Psoas muscle (tissue), 7 donors: ENCODE measurements at regions not wholly inside any gene's neighbourhood (a gene's known extent, or its start where the extent isn't known, plus 50 kb on each side); places are given as distances from the start of the nearest gene placed in this dataset.
"Not testable (repeated sequence)": the region's sequence is repeated elsewhere in the genome, so short reads cannot be mapped to it uniquely, and the experiment has no call there.

ENCODE experiments used
- ATAC-seq, 4 donors: fragments of 200-7000 bp; cut with Tn5 transposase; one replicate each; pipeline ENCODE4 v1.9.1; 2020; ENCODE audit warnings: moderate library complexity in 3 of 4, mild to moderate bottlenecking in 2 of 4
- DNase-seq, 2 donors: peaks; one replicate each; pipeline ENCODE4 v3.0.0-alpha.2; 2020
- H3K27ac ChIP-seq: fragments of 200-600 bp; one replicate; pipeline ENCODE4 v1.8.0; 2022
- H3K27me3 ChIP-seq, 3 donors: fragments of 200-600 bp in 1 of 3; one replicate each; pipeline versions ENCODE4 v1.6.1 to v1.8.0; 2013 to 2022; ENCODE audit warnings: low read length in 2 of 3, mild to moderate bottlenecking in 2 of 3, moderate library complexity in 1 of 3; ENCODE audit not compliant: insufficient read depth in 3 of 3
- H3K36me3 ChIP-seq, 2 donors: fragments of 200-600 bp in 1 of 2; one replicate each; pipeline versions ENCODE4 v1.6.1 to v1.8.0; 2013 to 2022; ENCODE audit warnings: low read depth in 1 of 2, mild to moderate bottlenecking in 1 of 2, moderate library complexity in 1 of 2; ENCODE audit not compliant: insufficient read depth in 1 of 2
- H3K4me1 ChIP-seq: fragments of 200-600 bp; one replicate; pipeline ENCODE4 v1.8.0; 2022
- H3K4me3 ChIP-seq: fragments of 200-600 bp; one replicate; pipeline ENCODE4 v1.8.0; 2022; ENCODE audit warnings: mild to moderate bottlenecking
- H3K9me3 ChIP-seq: fragments of 200-600 bp; one replicate; pipeline ENCODE4 v1.8.0; 2022
- CTCF ChIP-seq: fragments of 200-600 bp; IDR thresholded peaks from one replicate; pipeline ENCODE4 v1.8.0; 2022; ENCODE audit warnings: antibody characterized with exemption
- WGBS, 3 donors: extraction: QIAGEN DNeasy Blood & Tissue Kit; methylation state at CpG; one replicate each; pipeline versions ENCODE4 v1.1.6 to v1.1.7; 2013; 5-methylcytosine and 5-hydroxymethylcytosine counted together
- intact Hi-C, 2 donors: fragments of 100-400 bp; cut with DNase I; formaldehyde crosslinking; loops; one replicate each; pipeline versions ENCODE4 v1.11.0 to v1.14.2; 2022
- donor health status: healthy with polysubstance abuse.
- donor health status: DM: no; HTN: no; CAD: no; lungs with moderate emphysema.
- donor health status: Bipolar disorder and iron deficiency.
- donor health status: healthy.
- donor health status: DM: yes; HTN: yes; CAD: no.
- donor health status: DM: no; HTN: no; CAD: no.
- donor health status: DM: yes; HTN: yes; CAD: no.

DNA sequence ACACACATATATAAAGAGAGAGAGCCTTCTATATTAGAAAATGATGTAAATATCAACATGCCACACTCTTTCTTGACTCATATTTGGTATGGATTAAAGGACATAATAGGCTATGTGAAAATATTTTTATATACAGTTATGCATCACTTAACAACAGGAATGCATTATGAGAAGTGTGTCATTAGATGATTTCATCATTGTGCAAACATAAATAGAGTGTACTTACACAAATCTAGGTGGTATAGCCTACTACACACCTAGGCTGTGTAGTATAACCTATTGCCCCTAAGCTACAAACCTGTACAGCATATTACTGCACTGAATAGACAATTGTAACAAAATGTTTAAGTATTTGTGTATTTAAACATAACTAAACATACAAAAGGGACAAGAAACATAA lies 354.8 kb upstream of the CNTNAP5 start:
- no peaks in the 10 kb centered on the region for H3K36me3 ChIP-seq
- DNase-seq (no peak), ATAC-seq (no peak)
- no peak overlapping the region for H3K4me3 ChIP-seq
- H3K9me3 ChIP-seq, result no peaks in the 10 kb centered on the region
- H3K27me3 ChIP-seq, result no peaks in the 10 kb centered on the region
- H3K27ac ChIP-seq, result no peak overlapping the region
- intact Hi-C loops, result no loop called here
- no peak for TF ChIP-seq CTCF
- H3K4me1 ChIP-seq, result no peaks in the 10 kb centered on the region

DNA sequence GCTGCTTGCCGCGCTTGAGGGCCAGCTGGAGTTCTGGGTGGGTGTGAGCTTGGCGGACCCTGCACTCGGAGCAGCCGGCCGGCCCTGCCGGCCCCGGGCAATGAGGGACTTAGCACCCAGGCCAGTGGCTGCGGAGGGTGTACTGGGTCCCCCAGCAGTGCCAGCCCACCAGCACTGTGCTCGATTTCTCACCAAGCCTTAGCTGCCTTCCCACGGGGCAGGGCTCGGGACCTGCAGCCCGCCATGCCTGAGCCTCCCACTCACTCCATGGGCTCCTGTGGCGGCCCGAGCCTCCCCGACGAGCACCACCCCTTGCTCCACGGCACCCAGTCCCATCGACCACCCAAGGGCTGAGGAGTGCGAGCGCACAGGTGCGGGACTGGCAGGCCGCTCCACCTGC lies 341.3 kb upstream of the CNTNAP5 start:
- WGBS, 3 donors, result 95 to 98% (median 96%) methylated on average over 19 to 23 of the region's 23 CpGs
- intact Hi-C loops, H3K27me3 ChIP-seq, H3K27ac ChIP-seq, ATAC-seq, H3K9me3 ChIP-seq, H3K36me3 ChIP-seq, DNase-seq, H3K4me3 ChIP-seq, H3K4me1 ChIP-seq: not testable (repeated sequence)

GRCh38 chr2:123687064-123687463 lies 338.0 kb upstream of the CNTNAP5 start:
- WGBS, 3 donors, result 86 to 90% (median 89%) methylated on average over 11 of the region's 11 CpGs
- intact Hi-C loops, result no loop called here
- no peak for TF ChIP-seq CTCF
- no peaks in the 10 kb centered on the region for H3K36me3 ChIP-seq
- H3K4me3 ChIP-seq, result no peak overlapping the region
- ATAC-seq, result no peak
- H3K27ac ChIP-seq, result no peak overlapping the region
- no peaks in the 10 kb centered on the region for H3K4me1 ChIP-seq
- no peak for DNase-seq
- peaks cover 0 to 1% (median 0%) of the 10 kb centered on the region in 3 donors for H3K27me3 ChIP-seq
- H3K9me3 ChIP-seq, result no peaks in the 10 kb centered on the region

GRCh38 chr2:123688231-123688940 lies 336.7 kb upstream of the CNTNAP5 start:
- no peak overlapping the region for H3K4me3 ChIP-seq
- peaks cover 0 to 1% (median 0%) of the 10 kb centered on the region in 3 donors for H3K27me3 ChIP-seq
- no peaks in the 10 kb centered on the region for H3K4me1 ChIP-seq
- no peaks in the 10 kb centered on the region for H3K9me3 ChIP-seq
- DNase-seq, result no peak
- intact Hi-C loops, result no loop called here
- TF ChIP-seq CTCF, result no peak
- H3K36me3 ChIP-seq, result no peaks in the 10 kb centered on the region
- WGBS, 3 donors, result 65 to 68% (median 67%) methylated on average over 16 of the region's 16 CpGs
- ATAC-seq, result no peak
- H3K27ac ChIP-seq, result no peak overlapping the region

DNA sequence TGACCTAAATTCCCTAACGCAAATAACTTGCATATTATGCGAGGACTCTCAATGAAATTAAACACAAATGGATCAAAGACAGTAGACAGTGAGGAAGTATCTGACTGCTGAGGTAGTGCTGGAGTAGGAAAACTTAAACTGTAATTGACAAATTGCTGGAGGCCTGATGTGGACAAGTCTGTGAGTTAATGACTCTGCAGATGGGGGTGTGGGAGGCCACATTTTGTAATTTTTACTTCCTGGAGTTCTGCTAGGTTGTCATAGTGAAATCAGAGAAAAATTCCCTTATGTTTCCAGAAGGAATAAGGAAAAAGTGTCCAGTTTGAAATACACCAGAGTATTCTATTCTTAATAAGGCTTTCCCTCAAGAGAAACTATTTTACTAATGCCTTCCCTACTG lies 333.0 kb upstream of the CNTNAP5 start:
- intact Hi-C loops, result no loop called here
- ATAC-seq (no peak), DNase-seq (no peak)
- no peaks in the 10 kb centered on the region for H3K4me1 ChIP-seq
- H3K9me3 ChIP-seq, result no peaks in the 10 kb centered on the region
- no peak overlapping the region for H3K27ac ChIP-seq
- H3K36me3 ChIP-seq, result no peaks in the 10 kb centered on the region
- 88 to 96% (median 89%) methylated on average over 2 of the region's 2 CpGs for WGBS, 3 donors
- peaks cover 0 to under 1% (median 0%) of the 10 kb centered on the region in 3 donors for H3K27me3 ChIP-seq
- no peak for TF ChIP-seq CTCF
- H3K4me3 ChIP-seq, result no peak overlapping the region
